Sigmoid colon (tissue), 6 donors: ENCODE measurements at regions not wholly inside any gene's neighbourhood (a gene's known extent, or its start where the extent isn't known, plus 50 kb on each side); places are given as distances from the start of the nearest gene placed in this dataset.
A peak's percentile ranks its signal among the peaks of the same experiment; 100 is the strongest.

Experiments
- DNase-seq: peaks from one replicate; pipeline ENCODE4 v3.0.0-alpha.2; 2019
- H3K27ac ChIP-seq, 4 donors: fragments of 200-600 bp; sonication (generic); one replicate each; pipeline ENCODE4 v1.5.1; 2016 to 2019; ENCODE audit warnings: mild to moderate bottlenecking in 1 of 4
- H3K27me3 ChIP-seq, 3 donors: fragments of 200-600 bp; sonication (generic); one replicate each; pipeline ENCODE4 v1.5.1; 2019; ENCODE audit warnings: mild to moderate bottlenecking in 1 of 3
- H3K36me3 ChIP-seq, 4 donors: fragments of 200-600 bp; sonication (generic); one replicate each; pipeline ENCODE4 v1.5.1; 2016 to 2019
- H3K4me1 ChIP-seq, 4 donors: fragments of 200-600 bp; sonication (generic); one replicate each; pipeline ENCODE4 v1.5.1; 2017 to 2019
- H3K4me3 ChIP-seq, 4 donors: fragments of 200-600 bp; sonication (generic); one replicate each; pipeline ENCODE4 v1.5.1; 2017 to 2019; ENCODE audit warnings: mild to moderate bottlenecking in 2 of 4, moderate library complexity in 1 of 4
- H3K9me3 ChIP-seq, 4 donors: fragments of 200-600 bp in 3 of 4; sonication (generic) in 3 of 4; one replicate each; pipeline versions ENCODE4 v1.5.1 to v1.6.1; 2013 to 2019
- EP300 ChIP-seq, 4 donors: sonication (generic); formaldehyde crosslinking; IDR thresholded peaks; one replicate each; pipeline ENCODE4 v1.6.1; 2017; ENCODE audit warnings: antibody characterized with exemption in 4 of 4
- POLR2A ChIP-seq, 2 donors: fragments of 450-650 bp; IDR thresholded peaks; one replicate each; pipeline ENCODE4 v1.6.1; 2016; ENCODE audit warnings: antibody characterized with exemption in 2 of 2, mild to moderate bottlenecking in 2 of 2, moderate library complexity in 2 of 2
- POLR2AphosphoS5 ChIP-seq, 4 donors: sonication (generic); formaldehyde crosslinking; IDR thresholded peaks; one replicate each; pipeline ENCODE4 v1.6.1; 2017; ENCODE audit warnings: antibody characterized with exemption in 4 of 4
- WGBS, 2 donors: extraction: QIAGEN DNeasy Blood & Tissue Kit; methylation state at CpG; one replicate each; pipeline ENCODE4 v1.1.7; 2013; 5-methylcytosine and 5-hydroxymethylcytosine counted together
- intact Hi-C: fragments of 100-400 bp; cut with DNase I; formaldehyde crosslinking; loops from one replicate; pipeline ENCODE4 v1.15.1; 2023
- TF ChIP-seq, protein P1 (sequence below), 4 experiments: fragments of 450-650 bp in 3 of 4; fragments of 200-600 bp in 1 of 4; IDR thresholded peaks; one replicate each; pipeline ENCODE4 v1.5.1; 2016 to 2019; ENCODE audit warnings: antibody characterized with exemption in 4 of 4, mild to moderate bottlenecking in 3 of 4, moderate library complexity in 2 of 4
- donor health status: healthy with polysubstance abuse.
- donor health status: healthy.

DNA sequence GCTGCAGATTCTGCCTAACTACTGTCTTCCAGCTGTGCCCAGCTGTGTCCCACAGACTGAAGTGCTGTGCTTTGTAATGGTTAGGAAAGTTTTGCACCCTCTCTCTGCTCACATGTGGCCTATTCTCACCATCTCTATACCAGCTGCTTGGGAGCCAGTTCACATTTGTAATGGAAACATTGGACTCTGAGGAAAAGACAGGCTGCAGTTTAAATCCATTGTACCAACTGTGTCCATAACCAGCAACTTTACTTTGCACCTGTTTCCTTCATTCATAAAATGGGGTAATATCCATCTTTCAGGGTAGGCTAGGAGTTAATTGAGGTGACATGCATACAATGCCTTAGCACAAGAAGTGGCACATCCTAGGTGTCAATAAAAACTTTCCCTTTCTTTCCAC lies 344.0 kb downstream of the TNS1 start:
- intact Hi-C loops = no loop called here
- peaks cover 0 to 31% (median 22%) of the 10 kb centered on the region in 4 donors for H3K4me1 ChIP-seq
- no peak for DNase-seq

GRCh38 chr2:217657252-217657651 lies 345.5 kb downstream of the TNS1 start:
- intact Hi-C loops = no loop called here

More for the DNA sequence above, 344.0 kb downstream of the TNS1 start:
- H3K9me3 ChIP-seq = no peaks in the 10 kb centered on the region
- H3K36me3 ChIP-seq = peaks cover 0 to 4% (median 0%) of the 10 kb centered on the region in 4 donors
- no peaks in the 10 kb centered on the region for H3K27me3 ChIP-seq
- H3K27ac ChIP-seq = no peak overlapping the region
- no peak overlapping the region for H3K4me3 ChIP-seq
- TF ChIP-seq POLR2AphosphoS5 (IDR thresholded peaks at IDR 0.05) = no peak
- TF ChIP-seq POLR2A (IDR thresholded peaks at IDR 0.05) = no peak
- TF ChIP-seq, protein P1, sequence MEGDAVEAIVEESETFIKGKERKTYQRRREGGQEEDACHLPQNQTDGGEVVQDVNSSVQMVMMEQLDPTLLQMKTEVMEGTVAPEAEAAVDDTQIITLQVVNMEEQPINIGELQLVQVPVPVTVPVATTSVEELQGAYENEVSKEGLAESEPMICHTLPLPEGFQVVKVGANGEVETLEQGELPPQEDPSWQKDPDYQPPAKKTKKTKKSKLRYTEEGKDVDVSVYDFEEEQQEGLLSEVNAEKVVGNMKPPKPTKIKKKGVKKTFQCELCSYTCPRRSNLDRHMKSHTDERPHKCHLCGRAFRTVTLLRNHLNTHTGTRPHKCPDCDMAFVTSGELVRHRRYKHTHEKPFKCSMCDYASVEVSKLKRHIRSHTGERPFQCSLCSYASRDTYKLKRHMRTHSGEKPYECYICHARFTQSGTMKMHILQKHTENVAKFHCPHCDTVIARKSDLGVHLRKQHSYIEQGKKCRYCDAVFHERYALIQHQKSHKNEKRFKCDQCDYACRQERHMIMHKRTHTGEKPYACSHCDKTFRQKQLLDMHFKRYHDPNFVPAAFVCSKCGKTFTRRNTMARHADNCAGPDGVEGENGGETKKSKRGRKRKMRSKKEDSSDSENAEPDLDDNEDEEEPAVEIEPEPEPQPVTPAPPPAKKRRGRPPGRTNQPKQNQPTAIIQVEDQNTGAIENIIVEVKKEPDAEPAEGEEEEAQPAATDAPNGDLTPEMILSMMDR (IDR thresholded peaks at IDR 0.05) = no peak
- TF ChIP-seq EP300 (IDR thresholded peaks at IDR 0.05) = no peak

DNA sequence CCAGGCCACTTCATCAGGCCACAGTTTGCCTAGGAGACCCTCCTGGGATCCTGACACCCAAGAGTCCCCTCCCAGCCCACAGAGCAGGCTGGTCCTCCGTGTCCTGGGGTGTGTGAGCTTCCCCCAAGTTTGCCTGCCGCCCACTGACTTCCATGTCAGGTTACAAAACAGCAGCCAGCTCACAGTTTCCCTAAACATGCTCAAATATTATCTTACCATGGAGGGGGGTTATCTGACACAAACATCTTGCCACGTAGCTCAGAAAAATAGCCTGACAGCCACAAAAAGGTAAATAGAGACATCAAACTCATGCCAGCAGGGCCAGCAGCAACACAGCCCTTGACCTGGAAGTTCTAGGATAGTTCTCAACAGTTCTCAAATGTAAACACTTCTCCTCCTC lies 346.5 kb downstream of the TNS1 start:
- H3K4me3 ChIP-seq = no peak overlapping the region
- whole genome bisulfite sequencing, 2 donors = 37 to 70% methylated on average over 3 of the region's 3 CpGs
- H3K27ac ChIP-seq = peak overlapping the region in 3 of 4 donors; percentile 13 to 83 (median 83)
- H3K9me3 ChIP-seq = no peaks in the 10 kb centered on the region
- peaks cover 0 to 39% (median 24%) of the 10 kb centered on the region in 4 donors for H3K4me1 ChIP-seq
- intact Hi-C loops = no loop called here
- no peaks in the 10 kb centered on the region for H3K27me3 ChIP-seq
- TF ChIP-seq, protein P1 (IDR thresholded peaks at IDR 0.05) = no peak
- TF ChIP-seq EP300 (IDR thresholded peaks at IDR 0.05) (no peak), POLR2AphosphoS5 (IDR thresholded peaks at IDR 0.05) (no peak), POLR2A (IDR thresholded peaks at IDR 0.05) (no peak)
- DNase-seq = no peak
- peaks cover 0 to 4% (median 0%) of the 10 kb centered on the region in 4 donors for H3K36me3 ChIP-seq

More at GRCh38 chr2:217657252-217657651, 345.5 kb downstream of the TNS1 start:
- Histone ChIP-seq H3K4me1 (peaks cover 0 to 46% (median 30%) of the 10 kb centered on the region in 4 donors), H3K9me3 (no peaks in the 10 kb centered on the region), H3K4me3 (no peak overlapping the region), H3K27me3 (no peaks in the 10 kb centered on the region), H3K36me3 (peaks cover 0 to 4% (median 0%) of the 10 kb centered on the region in 4 donors), H3K27ac (peak overlapping the region in 2 of 4 donors; percentile 13 to 83)
- DNase-seq = no peak
- TF ChIP-seq, protein P1 (IDR thresholded peaks at IDR 0.05) = no peak
- TF ChIP-seq POLR2A (IDR thresholded peaks at IDR 0.05) (no peak), POLR2AphosphoS5 (IDR thresholded peaks at IDR 0.05) (no peak), EP300 (IDR thresholded peaks at IDR 0.05) (no peak)
- WGBS, 2 donors = 87 to 91% methylated on average over 9 of the region's 9 CpGs

DNA sequence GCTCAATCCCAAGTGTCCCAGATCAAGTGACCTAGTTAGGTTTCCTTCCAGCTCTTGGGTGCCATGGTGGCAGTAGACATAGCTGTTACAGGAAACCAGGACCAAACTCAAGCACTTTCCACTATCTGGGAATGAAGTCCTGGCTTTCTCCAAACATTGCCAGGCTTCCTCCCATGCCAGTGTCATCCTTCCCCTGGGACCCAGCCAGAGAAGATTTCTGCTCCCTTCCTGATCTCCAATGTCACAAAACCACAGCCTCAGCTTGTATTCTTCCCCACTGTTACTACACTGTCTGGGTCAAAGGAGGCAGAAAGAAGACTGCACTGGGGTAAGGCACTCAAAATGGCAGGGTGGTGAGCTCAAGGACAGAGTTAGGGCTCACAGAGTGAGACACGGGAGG lies 347.1 kb downstream of the TNS1 start:
- H3K9me3 ChIP-seq = no peaks in the 10 kb centered on the region
- no peaks in the 10 kb centered on the region for H3K27me3 ChIP-seq
- intact Hi-C loops = no loop called here
- WGBS, 2 donors = 61 to 88% methylated on average over 1 of the region's 1 CpG
- peak overlapping the region in 3 of 4 donors; percentile 13 to 83 (median 83) for H3K27ac ChIP-seq
- H3K4me3 ChIP-seq = no peak overlapping the region
- H3K36me3 ChIP-seq = peaks cover 0 to 4% (median 0%) of the 10 kb centered on the region in 4 donors
- peaks cover 0 to 43% (median 25%) of the 10 kb centered on the region in 4 donors for H3K4me1 ChIP-seq
- TF ChIP-seq POLR2A (IDR thresholded peaks at IDR 0.05) (no peak), EP300 (IDR thresholded peaks at IDR 0.05) (no peak), POLR2AphosphoS5 (IDR thresholded peaks at IDR 0.05) (no peak)
- TF ChIP-seq, protein P1 (IDR thresholded peaks at IDR 0.05) = no peak
- no peak for DNase-seq

DNA sequence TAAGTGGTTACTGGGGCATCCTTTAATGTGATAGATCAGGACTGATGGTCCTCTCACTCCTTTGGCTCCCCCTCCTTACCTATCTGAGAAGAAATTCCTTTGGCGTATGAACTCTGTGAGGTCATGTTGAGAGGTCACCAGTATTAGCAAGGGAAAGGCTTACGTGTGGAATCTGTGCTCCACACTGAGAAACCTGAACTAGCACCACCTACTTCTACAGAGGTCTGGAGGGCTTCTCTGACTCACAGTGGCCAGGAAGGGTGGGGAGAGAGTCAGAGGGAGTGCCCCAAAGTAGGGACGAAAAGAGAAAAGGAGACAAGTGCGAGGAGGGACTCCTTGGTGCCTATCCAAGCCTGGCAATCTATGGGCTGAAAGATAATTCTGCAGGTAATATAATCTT lies 348.6 kb downstream of the TNS1 start:
- DNase-seq = no peak
- Histone ChIP-seq H3K4me3 (no peak overlapping the region), H3K36me3 (no peaks in the 10 kb centered on the region), H3K4me1 (peaks cover 0 to 49% (median 31%) of the 10 kb centered on the region in 4 donors), H3K27ac (peak overlapping the region in 3 of 4 donors; percentile 75 to 83 (median 83)), H3K27me3 (no peaks in the 10 kb centered on the region), H3K9me3 (no peaks in the 10 kb centered on the region)
- 57 to 79% methylated on average over 4 of the region's 4 CpGs for WGBS, 2 donors
- TF ChIP-seq POLR2AphosphoS5 (IDR thresholded peaks at IDR 0.05) (no peak), POLR2A (IDR thresholded peaks at IDR 0.05) (no peak), EP300 (IDR thresholded peaks at IDR 0.05) (no peak)
- TF ChIP-seq, protein P1 (IDR thresholded peaks at IDR 0.05) = no peak
- intact Hi-C loops = loop anchor here (5.0 kb wide), 1 partner anchor 58 kb away; no protein-coding TSS in a partner anchor
